SK-N-MC (cell line): ENCODE measurements at regions not wholly inside any gene's neighbourhood (a gene's known extent, or its start where the extent isn't known, plus 50 kb on each side); places are given as distances from the start of the nearest gene placed in this dataset.

Experiments used
- FOXP2 ChIP-seq: optimal IDR thresholded peaks from 2 replicates; pipeline ENCODE3; 2011; ENCODE audit warnings: mild to moderate bottlenecking, moderate library complexity; ENCODE audit not compliant: insufficient read depth; ENCODE audit errors: extremely low read length, control extremely low read depth
- POLR2AphosphoS5 ChIP-seq: IDR thresholded peaks from 2 replicates; pipeline ENCODE4 v1.6.1; 2012; ENCODE audit warnings: mild to moderate bottlenecking, low read depth, low read length, borderline replicate concordance

DNA sequence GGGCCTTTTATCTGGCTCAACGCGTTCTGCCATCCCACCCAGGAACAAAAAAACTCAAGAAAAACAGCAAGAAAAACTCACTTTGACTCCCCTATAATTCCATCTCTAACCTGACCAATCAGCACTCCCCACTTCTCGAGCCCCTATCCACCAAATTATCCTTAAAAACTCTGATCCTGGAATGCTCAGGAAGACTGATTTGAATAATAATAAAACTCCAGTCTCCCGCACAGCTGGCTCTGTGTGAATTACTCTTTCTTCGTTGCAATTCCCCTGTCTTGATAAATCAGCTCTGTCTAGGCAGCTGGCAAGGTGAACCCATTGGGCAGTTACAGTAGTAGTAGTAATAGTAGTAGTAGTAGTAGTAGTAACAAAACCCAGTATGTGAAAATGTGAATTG is 165.7 kb upstream of the CASK start:
- TF ChIP-seq POLR2AphosphoS5 (no peak), FOXP2 (no peak)
